GM18907 (cell line): ENCODE measurements at regions not wholly inside any gene's neighbourhood (a gene's known extent, or its start where the extent isn't known, plus 50 kb on each side); places are given as distances from the start of the nearest gene placed in this dataset.
"Not testable (repeated sequence)": the region's sequence is repeated elsewhere in the genome, so short reads cannot be mapped to it uniquely, and the experiment has no call there.

Source experiments
- ATAC-seq: cut with Tn5 transposase; IDR thresholded peaks from one replicate; pipeline ENCODE4 v1.9.1; 2021; ENCODE audit warnings: mild to moderate bottlenecking, moderate library complexity; ENCODE audit not compliant: unreplicated experiment

DNA sequence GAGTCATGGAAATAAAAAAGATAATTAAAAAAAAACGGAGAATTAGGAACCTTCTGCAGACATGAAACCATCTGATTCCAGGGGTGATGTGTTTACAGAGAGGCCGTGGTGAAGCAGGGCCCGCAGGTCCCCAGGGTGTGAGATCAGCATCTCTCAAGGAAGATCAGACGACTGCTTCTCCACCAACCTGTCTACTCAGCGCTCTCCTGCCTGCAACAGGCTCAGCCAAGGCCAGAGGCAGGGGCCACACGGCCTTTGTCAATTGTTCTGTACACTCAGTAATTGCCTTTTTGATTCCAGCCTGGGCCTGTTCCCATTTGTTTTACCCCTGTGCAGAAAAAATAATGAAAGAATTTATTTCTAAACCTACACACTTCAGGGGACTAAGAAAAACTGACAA is 124.6 kb downstream of the NXPE2 start:
- no peak for ATAC-seq

DNA sequence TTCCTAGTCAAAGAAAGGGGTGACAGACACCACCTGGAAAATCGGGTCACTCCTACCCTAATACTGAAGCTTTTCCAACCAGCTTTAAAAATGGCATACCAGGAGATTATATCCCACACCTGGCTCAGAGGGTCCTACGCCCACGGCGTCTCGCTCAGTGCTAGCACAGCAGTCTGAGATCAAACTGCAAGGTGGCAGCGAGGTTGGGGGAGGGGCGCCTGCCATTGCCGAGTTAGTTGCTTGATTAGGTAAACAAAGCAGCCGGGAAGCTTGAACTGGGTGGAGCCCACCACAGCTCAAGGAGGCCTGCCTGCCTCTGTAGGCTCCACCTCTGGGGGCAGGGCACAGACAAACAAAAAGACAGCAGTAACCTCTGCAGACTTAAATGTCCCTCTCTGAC is 127.1 kb downstream of the NXPE2 start:
- ATAC-seq: not testable (repeated sequence)

DNA sequence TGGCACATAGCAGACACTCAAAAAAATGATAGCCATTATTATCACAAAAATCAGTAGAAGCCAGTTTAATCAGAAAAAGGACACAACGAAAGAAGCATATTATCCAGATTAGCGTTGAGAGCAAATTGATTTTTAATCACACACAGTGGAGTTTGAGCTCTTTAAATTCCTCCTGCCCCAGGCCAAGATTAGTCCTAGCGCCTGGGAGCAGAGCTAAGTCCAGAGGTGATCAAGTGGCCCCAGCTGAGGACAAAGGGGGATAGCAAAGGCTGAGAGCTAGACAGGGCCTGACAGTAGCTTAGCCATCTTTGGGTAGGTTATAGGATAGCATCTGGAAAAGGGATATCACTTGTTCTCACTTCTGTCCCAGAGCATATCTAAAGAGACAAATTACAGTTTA is 133.6 kb downstream of the NXPE2 start:
- no peak for ATAC-seq

DNA sequence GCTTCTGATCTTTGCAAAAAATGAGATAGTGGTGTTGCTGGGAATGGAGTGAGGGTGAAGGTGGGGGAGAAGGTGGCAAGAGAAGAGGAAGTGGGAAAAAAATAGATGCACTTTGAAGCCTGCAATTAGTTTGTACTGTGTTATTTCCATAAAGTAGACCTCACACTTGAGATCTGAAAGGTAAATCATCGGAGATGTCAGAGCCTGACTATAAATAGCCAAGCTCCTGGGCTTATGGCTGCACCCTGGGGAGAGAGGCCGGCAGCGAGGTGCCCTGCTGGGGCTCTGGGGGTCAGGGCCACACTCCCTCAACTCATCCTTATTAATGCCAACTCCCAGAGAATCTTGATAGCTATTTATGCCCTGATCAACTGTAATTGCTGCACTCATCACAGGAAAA is 134.4 kb downstream of the NXPE2 start:
- no peak for ATAC-seq

DNA sequence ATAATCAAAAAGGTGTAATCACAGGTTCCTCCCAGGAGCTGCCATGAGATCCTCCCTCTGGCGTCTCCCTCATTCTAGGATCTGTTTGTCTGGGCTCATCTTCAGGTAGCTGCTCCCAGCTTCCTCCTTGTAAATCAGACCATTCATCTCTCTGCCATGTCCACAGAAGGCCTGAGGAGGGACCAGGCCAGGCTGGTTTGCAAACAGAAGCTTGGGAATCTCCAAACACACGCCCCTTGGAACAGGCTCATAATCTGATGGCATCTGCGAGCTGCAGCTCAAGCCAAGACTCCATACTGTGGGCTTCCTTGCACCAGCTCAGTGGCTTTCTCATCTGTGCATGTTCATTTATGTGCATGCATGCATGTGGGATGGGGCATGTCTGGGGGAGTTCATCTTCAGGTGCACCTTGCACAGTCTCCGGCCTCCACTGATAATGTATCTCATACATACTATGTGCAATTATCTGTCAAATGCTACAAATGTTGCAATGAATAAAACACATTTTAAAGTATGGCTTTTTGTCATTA is 134.9 kb downstream of the NXPE2 start:
- ATAC-seq: no peak

DNA sequence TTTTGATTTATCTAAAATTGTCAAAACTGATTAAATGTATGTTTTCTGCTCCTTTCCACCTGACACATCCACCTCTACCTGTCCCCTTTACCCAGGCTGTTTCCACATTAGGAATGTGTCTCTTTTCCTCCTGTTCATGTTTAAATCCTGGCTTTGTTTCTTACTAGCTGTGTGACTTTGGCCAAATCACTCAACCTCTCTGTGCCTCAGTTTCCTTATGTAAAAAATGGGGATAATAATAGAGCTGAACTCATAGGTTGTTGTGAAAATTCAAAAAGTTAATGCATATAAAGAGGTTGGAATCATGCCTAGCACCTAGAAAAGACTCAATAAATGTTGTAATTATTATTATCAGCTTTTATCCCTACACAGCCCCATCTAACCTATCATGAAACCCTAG is 136.8 kb downstream of the NXPE2 start:
- no peak for ATAC-seq

DNA sequence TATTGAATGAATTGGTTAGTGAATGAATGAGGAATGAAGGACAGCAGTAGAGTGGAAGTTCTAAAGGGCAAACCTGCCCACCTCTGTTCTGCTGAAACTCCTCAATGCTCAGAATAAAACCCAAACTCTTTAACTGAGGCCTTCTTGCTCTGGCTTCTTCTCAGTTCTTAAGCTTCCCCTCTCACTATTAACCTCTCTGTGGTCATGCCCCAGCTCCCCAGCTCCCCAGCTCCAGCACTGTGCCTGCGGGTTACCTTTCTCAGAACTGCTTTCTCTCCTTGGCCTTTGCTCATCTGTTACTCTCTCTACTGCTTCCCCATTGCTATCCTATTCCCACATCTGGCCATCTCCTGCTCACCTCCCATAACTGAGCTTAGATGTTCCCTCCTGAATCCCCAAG is 137.4 kb downstream of the NXPE2 start:
- ATAC-seq: no peak

DNA sequence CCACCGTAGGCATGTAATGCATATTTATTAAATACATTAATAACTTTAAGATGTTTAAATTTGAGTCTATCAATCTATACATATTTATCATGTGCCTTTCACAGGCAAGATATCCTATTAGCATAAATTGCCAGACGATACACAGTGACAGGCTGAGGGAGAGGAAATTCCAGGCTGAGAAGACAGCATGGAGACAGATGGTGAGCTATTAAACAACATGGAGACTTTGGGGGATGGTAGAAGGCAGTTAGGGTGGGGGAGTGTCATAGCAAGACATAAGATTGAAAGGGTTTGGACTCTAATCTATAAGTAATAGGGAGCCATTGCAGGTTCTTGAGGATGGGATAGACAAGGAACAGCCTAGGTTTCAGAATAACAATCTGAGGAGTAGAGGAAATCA is 138.5 kb downstream of the NXPE2 start:
- no peak for ATAC-seq

DNA sequence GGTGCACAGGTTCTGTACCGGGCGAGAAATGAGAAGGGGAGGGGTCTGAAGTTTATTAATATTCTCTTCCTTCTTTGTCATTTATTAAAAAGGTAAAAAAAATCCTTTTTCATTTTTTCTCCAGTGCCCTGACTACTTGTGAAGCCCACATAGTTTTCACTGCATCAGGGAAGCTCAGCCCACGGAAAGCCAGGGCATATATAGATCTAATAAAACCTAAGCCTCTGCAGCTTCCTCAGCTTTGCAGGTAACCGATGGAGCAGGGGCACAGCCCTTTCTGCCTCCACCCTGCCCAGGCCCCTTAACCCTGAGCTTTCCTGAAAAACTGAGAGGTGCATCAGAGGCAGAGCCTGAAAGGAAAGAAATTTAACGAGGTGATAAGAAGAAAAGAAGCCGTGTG is 140.1 kb downstream of the NXPE2 start:
- no peak for ATAC-seq

DNA sequence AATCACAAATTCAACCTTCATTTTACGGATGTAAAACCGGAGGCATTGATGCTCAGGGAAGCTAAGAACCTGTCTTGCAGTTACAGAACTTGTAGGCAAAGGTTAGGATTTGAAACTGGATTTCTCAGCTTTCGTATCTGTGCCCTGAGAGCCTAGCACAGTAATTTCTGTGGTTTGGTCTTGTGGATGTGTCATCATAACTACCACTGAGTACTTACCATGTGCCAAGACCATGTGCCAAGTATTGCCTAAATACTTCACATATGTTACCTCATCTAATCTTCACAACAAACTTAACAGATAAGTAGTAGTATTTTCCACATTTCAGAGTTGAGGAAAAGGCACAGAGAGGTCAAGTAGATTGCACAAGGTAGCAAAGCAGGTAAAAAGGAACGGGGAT is 140.7 kb downstream of the NXPE2 start:
- no peak for ATAC-seq

DNA sequence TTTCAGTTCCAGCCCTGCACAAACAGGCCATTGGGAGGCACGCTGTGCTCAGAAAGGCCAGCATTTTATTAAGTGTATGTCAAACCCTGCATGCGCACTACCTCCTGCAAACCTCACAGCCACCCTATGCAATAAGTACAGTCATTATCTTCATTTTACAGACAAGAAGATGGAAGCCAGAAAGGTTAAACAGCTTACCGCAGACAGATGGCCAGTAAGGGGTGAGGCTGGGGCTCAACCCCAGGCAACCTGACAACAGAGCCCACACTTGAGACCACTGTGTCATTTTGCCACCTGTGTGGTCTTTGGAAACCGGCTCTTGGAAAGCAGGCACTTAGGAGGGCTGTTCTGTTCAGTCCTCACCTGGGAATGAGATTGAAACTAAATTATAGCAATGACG is 142.3 kb downstream of the NXPE2 start:
- no peak for ATAC-seq

DNA sequence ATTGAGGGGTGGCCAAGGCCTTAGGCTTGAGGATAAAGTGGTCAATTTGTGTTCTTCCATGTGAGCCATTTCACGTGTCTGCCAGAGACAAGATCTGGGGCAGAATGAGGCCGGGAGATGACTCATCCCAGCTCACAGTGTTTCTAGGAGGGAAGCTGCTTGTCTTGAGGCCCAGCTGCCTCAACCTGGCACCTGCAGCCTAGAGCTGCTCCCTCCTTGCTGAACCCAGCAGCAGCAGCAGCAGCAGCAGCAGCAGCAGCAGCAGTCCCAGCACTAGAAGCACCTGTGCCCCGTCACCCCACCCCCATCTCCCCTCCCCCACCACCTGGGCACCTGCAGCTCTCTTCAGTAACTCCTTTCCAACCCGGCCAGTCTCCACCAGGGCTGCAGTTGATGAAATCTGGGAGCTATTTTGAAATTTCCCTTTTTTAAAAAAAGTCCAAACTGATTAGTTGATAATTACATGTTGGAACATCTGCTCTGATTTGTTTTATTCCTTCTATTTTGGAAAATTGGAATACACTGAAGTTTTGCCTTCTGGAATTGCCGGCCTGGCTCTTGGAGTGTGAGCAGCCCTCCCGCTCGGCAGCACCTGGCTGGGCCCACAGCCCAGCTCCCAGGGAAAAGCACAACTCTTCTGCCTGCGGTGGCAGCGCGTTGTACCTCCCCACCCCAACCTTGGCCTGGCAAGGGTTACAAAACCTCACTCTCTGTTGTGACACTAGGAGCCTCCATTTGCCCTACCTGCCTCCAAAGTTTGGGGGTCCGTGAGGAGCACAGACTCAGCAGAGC is 143.5 kb downstream of the NXPE2 start:
- ATAC-seq: no peak

DNA sequence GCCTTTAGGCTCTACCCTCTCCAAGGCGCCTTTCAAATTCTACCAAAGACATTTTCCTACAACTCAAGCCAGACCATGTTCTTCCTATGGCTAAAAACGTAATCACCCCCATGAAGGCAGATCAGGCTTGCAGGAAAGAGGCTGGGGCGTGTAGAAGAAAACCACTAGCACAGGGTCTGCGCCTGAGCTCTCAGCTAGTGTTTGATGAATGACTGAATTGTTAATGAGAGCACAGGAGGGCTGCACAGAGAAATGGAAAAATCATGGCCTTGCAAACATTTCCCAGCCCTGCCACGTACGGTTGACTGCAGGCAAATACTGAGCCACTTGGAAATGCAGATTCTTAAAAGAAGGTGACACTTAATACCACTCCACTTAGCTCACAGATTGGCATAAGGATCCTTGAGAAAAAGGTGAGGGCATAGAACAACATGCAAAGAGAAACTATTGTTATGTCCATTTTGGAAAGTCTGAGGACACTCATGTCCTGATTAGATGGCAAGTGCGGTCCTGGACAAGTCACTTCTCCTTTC is 148.6 kb downstream of the NXPE2 start:
- ATAC-seq: no peak

DNA sequence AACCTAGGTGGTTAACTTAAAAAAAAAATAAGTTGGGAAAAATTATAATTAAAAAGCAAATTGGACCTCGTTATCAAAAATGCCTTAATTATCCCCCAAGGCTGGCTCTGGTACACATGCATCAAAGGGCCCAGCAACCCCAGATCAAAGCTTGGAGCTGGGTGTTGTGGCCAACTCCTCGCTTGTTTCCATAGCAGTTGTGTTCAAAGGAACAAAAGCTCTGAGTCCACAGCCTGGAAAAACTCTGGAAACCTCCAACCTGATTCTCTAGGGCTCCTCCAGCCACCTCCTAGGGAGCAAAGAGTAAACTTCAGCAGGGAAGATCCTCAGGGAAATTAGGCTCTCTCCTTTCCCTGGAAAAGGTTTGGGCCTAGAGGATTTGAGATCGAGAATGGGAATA is 149.4 kb downstream of the NXPE2 start:
- ATAC-seq: no peak

DNA sequence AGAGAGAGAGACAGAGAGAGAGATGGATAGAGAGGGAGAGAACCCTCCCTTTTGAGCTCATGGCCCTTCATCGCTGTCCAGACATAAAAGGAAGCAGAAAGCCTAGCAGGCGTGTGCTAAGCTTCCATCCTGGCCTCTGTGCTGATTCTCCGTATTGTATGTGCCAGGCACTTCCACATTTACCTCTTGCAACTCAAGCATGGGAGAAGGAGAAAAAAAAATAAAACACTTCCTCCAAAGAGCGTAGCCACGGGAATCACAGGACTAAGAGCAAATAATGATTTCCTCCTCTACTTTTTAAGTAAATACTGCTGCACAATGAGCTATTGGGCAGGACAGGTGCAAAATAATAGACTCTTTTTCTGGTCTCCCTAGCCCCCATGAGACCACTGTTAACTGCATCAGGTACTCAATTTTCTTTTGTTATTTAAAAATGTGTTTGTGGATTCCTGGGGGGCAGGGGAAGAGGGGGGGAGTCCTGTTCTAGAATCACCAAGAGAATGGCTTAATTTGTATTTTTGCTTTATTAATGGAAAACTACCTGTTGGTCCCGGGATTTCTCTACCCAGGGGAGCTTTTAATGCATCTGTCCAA is 154.3 kb downstream of the NXPE2 start:
- ATAC-seq: no peak

DNA sequence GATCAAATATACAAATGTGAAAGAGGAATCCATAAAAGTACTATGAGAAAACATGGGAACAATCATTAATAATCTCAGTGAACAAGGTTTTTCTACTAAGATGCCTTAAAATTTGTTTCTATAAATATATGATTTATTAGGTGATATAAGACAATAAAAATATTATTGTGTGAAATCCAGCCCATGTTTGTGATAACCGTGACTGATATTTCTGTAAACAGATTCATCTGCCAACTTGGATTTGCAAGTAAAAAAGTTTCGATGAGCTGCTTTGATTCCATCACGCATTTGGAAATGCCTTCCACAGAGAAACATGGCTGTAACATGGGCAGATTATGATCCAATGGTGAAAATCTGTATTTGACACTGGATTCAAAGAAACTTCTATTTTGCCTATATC is 157.8 kb downstream of the NXPE2 start:
- no peak for ATAC-seq

DNA sequence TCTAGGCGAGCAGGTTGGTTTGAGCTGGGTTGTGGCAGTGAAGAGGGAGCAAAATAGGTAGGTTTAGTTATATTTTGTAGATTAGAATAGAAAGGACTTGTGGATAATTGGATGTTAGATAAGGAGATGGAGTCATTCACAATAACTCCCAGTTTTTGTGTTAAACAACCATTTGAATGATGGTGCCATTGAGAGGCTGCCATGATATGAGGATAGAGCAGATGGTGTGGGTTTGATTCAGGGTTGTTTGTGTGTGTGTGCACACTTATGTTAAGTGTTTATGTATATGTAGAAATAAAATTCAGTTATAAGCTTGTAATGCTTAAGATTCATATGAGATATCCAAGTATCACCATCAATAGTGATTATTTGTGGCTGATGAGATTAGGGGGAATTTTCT is 166.6 kb downstream of the NXPE2 start:
- no peak for ATAC-seq

DNA sequence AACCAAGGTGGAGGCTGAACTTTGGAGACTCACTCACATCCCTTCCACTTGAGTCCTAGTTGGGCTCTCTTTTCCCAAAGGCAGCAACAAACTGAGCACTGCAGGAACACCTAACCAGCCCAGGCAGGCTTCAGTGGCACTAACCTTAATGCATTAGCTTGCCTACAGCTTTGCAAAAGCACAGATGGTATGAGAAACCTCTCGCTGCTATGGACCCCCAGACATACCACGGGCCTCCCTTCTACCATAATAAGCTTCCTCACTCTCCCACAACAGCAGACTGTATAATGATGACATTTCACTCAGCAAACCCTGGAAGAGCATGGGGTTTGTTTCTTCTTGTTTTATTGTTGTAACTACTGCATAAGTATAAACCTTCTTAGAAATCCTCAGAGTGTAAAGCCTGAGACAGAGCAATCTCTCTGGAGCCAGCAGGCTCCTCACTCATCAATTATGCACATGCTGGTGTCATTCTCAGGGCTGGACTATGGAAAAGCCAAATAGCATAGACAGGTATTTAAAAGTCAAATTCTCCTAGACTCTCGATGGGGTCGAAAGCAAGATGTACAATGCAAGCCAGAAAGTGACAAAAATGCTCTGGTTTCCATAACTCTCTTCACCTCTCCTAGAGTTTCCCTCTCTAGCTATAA is 167.6 kb downstream of the NXPE2 start:
- ATAC-seq: no peak

DNA sequence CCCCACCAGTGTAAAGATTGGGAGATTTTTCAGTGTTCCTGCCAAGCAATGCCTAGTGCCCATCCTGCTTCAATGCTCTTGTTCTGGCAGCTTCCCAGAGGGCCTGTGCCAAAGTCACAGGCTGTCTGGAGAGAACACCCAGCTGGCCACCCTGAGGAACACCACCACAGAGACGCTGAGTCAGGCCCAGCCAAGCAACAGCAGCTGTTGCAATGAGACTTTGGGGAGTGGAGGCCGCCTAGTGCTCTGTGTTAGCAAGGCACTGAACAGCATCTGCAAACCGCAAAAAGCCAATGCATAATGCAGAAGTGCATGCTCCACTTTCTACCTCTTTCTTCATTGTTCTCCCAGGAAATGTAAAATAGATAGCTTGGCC is 168.1 kb downstream of the NXPE2 start:
- no peak for ATAC-seq

DNA sequence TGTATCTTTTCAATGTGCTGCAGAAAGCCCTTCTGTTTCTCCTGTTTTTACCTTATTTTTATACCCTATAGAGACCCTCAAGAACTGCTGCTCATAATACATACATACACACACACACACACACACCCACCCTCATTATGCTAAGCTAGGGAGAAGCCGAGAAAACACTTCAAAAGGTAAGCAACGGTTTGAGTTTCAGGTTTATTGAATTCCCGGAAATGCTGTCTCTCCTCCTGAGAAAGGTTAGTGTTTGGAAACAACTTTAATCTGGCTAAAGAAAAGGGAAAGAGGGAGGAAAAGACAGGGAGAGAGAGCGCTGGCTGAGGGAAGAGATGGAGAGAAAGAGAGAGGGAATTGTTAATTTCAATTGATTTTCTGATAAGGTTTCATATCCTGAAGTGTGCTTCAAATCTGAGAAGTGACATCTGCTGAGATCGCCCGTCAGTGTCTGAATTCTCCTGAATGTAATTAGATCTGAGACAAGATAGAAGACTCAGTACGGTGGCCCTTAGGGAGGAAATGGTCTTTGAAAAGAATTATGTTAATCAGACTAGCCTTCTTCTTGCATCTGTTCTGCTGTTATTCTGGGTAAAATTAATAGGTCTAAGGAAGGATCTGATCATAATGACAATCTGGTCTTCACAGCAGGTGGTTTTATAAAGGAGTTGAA is 169.1 kb downstream of the NXPE2 start:
- ATAC-seq: no peak

DNA sequence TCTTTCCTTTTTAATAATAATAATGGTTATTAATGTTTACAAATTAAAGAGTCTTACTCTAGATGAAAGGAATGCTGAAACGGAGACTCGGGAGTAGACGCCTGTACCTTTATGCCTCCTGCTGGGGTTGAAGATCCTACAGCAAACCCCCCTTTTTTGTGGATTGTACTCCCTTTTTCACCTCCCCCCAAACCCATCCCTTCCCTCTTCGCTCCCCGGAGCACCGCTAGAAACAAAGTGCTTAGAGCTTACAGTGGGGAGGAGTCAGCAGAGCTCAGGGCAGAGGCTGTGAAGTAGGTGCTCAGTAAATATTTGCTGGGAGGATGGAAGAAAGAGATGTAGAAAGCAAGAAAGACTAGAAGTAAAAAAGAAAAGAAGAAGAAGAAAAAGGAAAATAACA is 169.7 kb downstream of the NXPE2 start:
- ATAC-seq: no peak
